ENCODE measurements at regions not wholly inside any gene's neighbourhood (a gene's known extent, or its start where the extent isn't known, plus 50 kb on each side); places are given as distances from the start of the nearest gene placed in this dataset.

GRCh38 chr3:40985195-40985594 lies 214.1 kb upstream of the CTNNB1 start:
- no peak for TF ChIP-seq CTCF (IDR thresholded peaks at IDR 0.05; ENCODE audit: insufficient read depth, low read depth, low read length)
- TF ChIP-seq EZH2 (IDR thresholded peaks at IDR 0.05; ENCODE audit: insufficient read depth, low read length): no peak
